HEK293T (cell line): ENCODE measurements at regions not wholly inside any gene's neighbourhood (a gene's known extent, or its start where the extent isn't known, plus 50 kb on each side); places are given as distances from the start of the nearest gene placed in this dataset.

Source experiments
- FOXK2 ChIP-seq: fragments of 450-650 bp; IDR thresholded peaks from 2 replicates; pipeline ENCODE4 v1.6.1; 2016; ENCODE audit warnings: mild to moderate bottlenecking
- L3MBTL2 ChIP-seq: fragments of 450-650 bp; conservative IDR thresholded peaks from 2 replicates; pipeline ENCODE4 v1.6.1; 2016; ENCODE audit warnings: mild to moderate bottlenecking
- NFRKB ChIP-seq: fragments of 450-650 bp; IDR thresholded peaks from 2 replicates; pipeline ENCODE4 v1.6.1; 2016; ENCODE audit warnings: mild to moderate bottlenecking, moderate library complexity
- SP1 ChIP-seq: fragments of 450-650 bp; IDR thresholded peaks from 2 replicates; pipeline ENCODE4 v1.6.1; 2017
- TARDBP ChIP-seq: fragments of 450-650 bp; IDR thresholded peaks from 2 replicates; pipeline ENCODE4 v1.6.1; 2016
- ZNF384 ChIP-seq: fragments of 450-650 bp; IDR thresholded peaks from 2 replicates; pipeline ENCODE4 v1.6.1; 2016

- no peak for TF ChIP-seq ZNF384
- no peak for TF ChIP-seq SP1
- TF ChIP-seq NFRKB = no peak
- no peak for TF ChIP-seq FOXK2
- no peak for TF ChIP-seq L3MBTL2
- TF ChIP-seq TARDBP = no peak
These were observed 375.5 kb downstream of the ZNF521 start for GRCh38 chr18:24976502-24976901.
